Breast epithelium (tissue), 4 donors: ENCODE measurements at regions not wholly inside any gene's neighbourhood (a gene's known extent, or its start where the extent isn't known, plus 50 kb on each side); places are given as distances from the start of the nearest gene placed in this dataset.

ENCODE experiments used
- DNase-seq, 2 donors: peaks; one replicate each; pipeline ENCODE4 v3.0.0-alpha.2; 2019; ENCODE audit warnings: low spot score in 2 of 2
- H3K27ac ChIP-seq, 2 donors: fragments of 200-600 bp; sonication (generic) in 1 of 2; one replicate each; pipeline ENCODE4 v1.5.1; 2016 to 2019; ENCODE audit warnings: mild to moderate bottlenecking in 1 of 2
- H3K27me3 ChIP-seq, 2 donors: fragments of 200-600 bp; sonication (generic) in 1 of 2; one replicate each; pipeline versions ENCODE4 v1.5.1 to v1.6.0; 2017 to 2019; ENCODE audit warnings: control low read depth in 1 of 2, mild to moderate bottlenecking in 1 of 2
- H3K36me3 ChIP-seq: fragments of 200-600 bp; one replicate; pipeline ENCODE4 v1.5.1; 2019
- H3K4me1 ChIP-seq, 2 donors: fragments of 200-600 bp; sonication (generic); one replicate each; pipeline ENCODE4 v1.5.1; 2016 to 2019; ENCODE audit warnings: control low read depth in 1 of 2
- H3K4me3 ChIP-seq, 3 donors: fragments of 200-600 bp; sonication (generic); 1 replicate in 2 of 3; 2 replicates in 1 of 3; pipeline ENCODE4 v1.5.1; 2016 to 2019; ENCODE audit warnings: mild to moderate bottlenecking in 3 of 3, moderate library complexity in 2 of 3
- H3K9me3 ChIP-seq, 2 donors: fragments of 200-600 bp; sonication (generic) in 1 of 2; one replicate each; pipeline ENCODE4 v1.5.1; 2016 to 2019; ENCODE audit warnings: control low read depth in 1 of 2
- POLR2A ChIP-seq: fragments of 450-650 bp; IDR thresholded peaks from one replicate; pipeline ENCODE4 v1.6.1; 2016; ENCODE audit warnings: antibody characterized with exemption, mild to moderate bottlenecking, moderate library complexity
- POLR2AphosphoS5 ChIP-seq, 3 donors: sonication (generic); formaldehyde crosslinking; IDR thresholded peaks; one replicate each; pipeline ENCODE4 v1.6.1; 2017; ENCODE audit warnings: antibody characterized with exemption in 3 of 3
- intact Hi-C: fragments of 100-400 bp; cut with DNase I; formaldehyde crosslinking; loops from one replicate; pipeline ENCODE4 v1.15.1; 2023; ENCODE audit warnings: low total_unique reads
- TF ChIP-seq, protein P1 (sequence below), 3 donors: fragments of 450-650 bp; IDR thresholded peaks; one replicate each; pipeline ENCODE4 v1.5.1; 2016 to 2017; ENCODE audit warnings: antibody characterized with exemption in 3 of 3, mild to moderate bottlenecking in 3 of 3, moderate library complexity in 3 of 3

DNA sequence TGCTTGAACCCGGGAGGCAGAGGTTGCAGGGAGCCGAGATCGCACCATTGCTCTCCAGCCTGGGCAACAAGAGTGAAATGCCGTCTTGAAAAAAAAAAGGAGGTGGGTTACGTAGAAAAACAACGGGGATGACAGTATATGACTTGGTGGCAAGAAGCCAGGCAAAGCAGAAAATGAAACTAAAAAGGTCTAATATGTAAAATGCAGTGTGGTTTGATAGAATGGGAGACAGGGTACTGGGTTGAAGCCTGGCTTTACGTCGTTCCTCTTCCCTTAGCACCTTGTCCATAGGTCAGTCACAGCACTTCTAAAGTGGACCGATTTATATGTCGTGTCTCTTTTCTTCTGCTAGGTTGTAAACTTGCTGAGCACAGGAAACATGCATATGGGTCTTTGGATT lies 274.9 kb upstream of the ZC3H12C start:
- Histone ChIP-seq H3K4me1 (no peaks in the 10 kb centered on the region), H3K4me3 (no peak overlapping the region), H3K27me3 (no peaks in the 10 kb centered on the region), H3K27ac (no peak overlapping the region), H3K9me3 (no peaks in the 10 kb centered on the region), H3K36me3 (no peaks in the 10 kb centered on the region)
- TF ChIP-seq POLR2A (no peak), POLR2AphosphoS5 (IDR thresholded peaks at IDR 0.05) (no peak)
- TF ChIP-seq, protein P1, sequence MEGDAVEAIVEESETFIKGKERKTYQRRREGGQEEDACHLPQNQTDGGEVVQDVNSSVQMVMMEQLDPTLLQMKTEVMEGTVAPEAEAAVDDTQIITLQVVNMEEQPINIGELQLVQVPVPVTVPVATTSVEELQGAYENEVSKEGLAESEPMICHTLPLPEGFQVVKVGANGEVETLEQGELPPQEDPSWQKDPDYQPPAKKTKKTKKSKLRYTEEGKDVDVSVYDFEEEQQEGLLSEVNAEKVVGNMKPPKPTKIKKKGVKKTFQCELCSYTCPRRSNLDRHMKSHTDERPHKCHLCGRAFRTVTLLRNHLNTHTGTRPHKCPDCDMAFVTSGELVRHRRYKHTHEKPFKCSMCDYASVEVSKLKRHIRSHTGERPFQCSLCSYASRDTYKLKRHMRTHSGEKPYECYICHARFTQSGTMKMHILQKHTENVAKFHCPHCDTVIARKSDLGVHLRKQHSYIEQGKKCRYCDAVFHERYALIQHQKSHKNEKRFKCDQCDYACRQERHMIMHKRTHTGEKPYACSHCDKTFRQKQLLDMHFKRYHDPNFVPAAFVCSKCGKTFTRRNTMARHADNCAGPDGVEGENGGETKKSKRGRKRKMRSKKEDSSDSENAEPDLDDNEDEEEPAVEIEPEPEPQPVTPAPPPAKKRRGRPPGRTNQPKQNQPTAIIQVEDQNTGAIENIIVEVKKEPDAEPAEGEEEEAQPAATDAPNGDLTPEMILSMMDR (IDR thresholded peaks at IDR 0.05) = no peak
- intact Hi-C loops = no loop called here
- DNase-seq = no peak

DNA sequence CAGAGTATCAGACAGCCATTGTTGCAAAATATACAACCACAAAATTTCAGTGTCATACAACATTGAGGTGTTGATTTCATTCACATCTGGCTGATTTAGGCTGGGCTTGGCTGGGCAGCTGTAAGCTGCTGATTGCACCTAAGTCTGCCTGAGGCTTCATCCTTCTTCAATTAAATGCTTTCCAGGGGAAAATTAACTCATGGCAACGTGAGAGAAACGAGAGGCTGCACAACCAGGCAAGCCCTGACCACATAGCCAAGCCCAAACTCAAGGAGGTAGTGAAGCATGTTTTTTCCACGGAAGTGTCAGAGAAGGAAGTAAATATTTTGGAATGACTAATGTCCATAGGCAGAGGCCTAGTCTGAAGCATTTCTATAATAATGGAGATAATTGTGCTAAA lies 273.8 kb upstream of the ZC3H12C start:
- no peak for DNase-seq
- H3K4me1 ChIP-seq = no peaks in the 10 kb centered on the region
- H3K27ac ChIP-seq = no peak overlapping the region
- no peak overlapping the region for H3K4me3 ChIP-seq
- no peak for TF ChIP-seq POLR2A
- no peaks in the 10 kb centered on the region for H3K36me3 ChIP-seq
- no peaks in the 10 kb centered on the region for H3K9me3 ChIP-seq
- intact Hi-C loops = no loop called here
- no peaks in the 10 kb centered on the region for H3K27me3 ChIP-seq

DNA sequence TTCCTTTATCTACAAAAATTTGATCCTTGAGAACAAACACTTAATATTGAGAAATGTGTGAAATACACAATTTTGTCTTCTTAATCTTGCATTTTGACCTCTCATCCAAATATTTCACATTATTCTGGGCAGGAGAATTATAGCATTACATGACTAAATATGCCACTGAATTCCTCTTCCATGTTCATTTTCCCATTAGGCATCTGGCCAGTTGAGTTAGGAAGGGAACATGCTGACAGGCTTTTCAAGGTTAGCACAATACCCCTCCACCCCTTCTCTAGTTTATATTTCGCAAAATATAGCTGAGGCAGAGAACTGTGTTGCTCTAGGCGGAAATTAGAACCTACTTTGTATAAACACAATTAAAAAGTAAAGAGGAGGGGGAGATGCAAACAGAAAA lies 271.7 kb upstream of the ZC3H12C start:
- Histone ChIP-seq H3K36me3 (no peaks in the 10 kb centered on the region), H3K4me3 (no peak overlapping the region), H3K27me3 (no peaks in the 10 kb centered on the region), H3K27ac (no peak overlapping the region), H3K4me1 (no peaks in the 10 kb centered on the region), H3K9me3 (no peaks in the 10 kb centered on the region)
- TF ChIP-seq, protein P1 (IDR thresholded peaks at IDR 0.05) = no peak
- no peak for TF ChIP-seq POLR2A
- TF ChIP-seq POLR2AphosphoS5 (IDR thresholded peaks at IDR 0.05) = no peak
- DNase-seq = no peak
- intact Hi-C loops = no loop called here

DNA sequence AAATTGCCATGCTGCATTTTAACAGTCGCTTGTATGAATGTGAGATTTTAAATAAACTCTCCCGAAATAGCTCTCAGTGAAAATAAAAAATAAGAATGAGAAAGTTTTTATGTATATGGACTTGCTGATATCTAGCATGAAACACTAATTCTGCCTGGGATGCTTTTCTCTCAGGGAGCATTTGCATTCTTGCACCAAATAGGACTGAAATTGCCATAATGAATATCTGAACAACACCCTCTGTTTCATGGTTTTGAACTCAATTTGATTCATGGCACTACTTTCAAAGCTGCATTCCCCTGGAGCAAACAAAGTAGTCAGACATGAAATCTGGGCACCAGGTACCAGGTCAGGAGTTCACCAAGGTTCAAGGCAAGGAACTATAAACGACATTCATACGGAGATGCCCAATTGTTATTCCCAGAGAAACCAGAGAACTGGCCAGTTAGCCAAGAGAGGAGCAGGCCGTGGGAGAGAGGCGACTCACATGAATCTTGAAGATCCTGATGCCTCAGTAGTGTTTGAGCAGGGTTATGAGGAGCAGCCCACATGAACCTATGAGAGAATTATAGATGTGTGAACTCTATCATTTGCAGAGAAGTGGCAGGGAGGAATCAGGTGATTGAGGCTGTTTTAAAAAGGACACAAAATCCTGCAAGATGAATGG lies 270.6 kb upstream of the ZC3H12C start:
- H3K4me1 ChIP-seq = no peaks in the 10 kb centered on the region
- TF ChIP-seq POLR2AphosphoS5 (IDR thresholded peaks at IDR 0.05) (no peak), POLR2A (no peak)
- TF ChIP-seq, protein P1 (IDR thresholded peaks at IDR 0.05) = no peak
- no peaks in the 10 kb centered on the region for H3K27me3 ChIP-seq
- no peaks in the 10 kb centered on the region for H3K36me3 ChIP-seq
- no peak overlapping the region for H3K27ac ChIP-seq
- H3K4me3 ChIP-seq = no peak overlapping the region
- intact Hi-C loops = no loop called here
- H3K9me3 ChIP-seq = no peaks in the 10 kb centered on the region
- no peak for DNase-seq

DNA sequence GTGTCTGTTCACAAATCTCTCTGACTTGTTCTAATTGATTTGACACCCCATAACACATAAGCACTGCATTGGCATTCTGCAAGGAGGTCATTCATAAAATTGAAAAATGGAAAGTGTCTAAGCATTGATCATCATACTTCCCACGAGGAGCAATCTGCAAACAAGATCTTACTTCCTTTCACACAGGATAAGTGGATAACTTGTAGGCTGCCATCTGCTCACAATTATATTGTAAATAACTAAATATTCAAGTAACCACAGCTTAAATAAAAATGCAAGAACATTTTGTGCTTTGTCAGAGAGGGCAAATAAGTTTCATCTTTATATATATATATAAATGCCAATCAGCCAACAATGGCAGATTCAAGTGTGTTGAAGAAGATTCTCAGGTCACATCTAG lies 264.8 kb upstream of the ZC3H12C start:
- Histone ChIP-seq H3K9me3 (no peaks in the 10 kb centered on the region), H3K27ac (no peak overlapping the region), H3K4me1 (no peaks in the 10 kb centered on the region), H3K36me3 (no peaks in the 10 kb centered on the region), H3K27me3 (no peaks in the 10 kb centered on the region), H3K4me3 (no peak overlapping the region)
- no peak for TF ChIP-seq POLR2AphosphoS5 (IDR thresholded peaks at IDR 0.05)
- intact Hi-C loops = no loop called here
- DNase-seq = no peak

DNA sequence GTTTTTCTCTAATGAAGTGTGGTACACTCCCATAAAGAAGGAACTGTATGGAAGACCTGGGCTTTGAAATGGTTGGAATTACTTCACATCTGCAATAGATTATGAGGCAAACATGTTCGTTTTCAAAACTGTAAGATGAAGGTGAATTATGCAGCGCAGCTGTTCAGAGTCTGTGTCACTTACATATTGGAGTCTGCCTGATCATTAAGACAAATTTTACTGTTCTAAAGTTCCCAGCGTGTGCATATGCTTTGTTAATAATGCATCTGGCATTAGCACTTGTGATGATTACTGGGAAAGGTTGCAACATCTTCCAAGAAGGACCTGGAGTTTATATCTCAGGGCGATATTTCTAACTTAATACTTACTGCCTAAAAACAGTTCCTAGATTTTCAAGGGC lies 255.2 kb upstream of the ZC3H12C start:
- Histone ChIP-seq H3K4me1 (no peaks in the 10 kb centered on the region), H3K9me3 (no peaks in the 10 kb centered on the region), H3K4me3 (no peak overlapping the region), H3K36me3 (no peaks in the 10 kb centered on the region), H3K27ac (no peak overlapping the region), H3K27me3 (no peaks in the 10 kb centered on the region)
- intact Hi-C loops = no loop called here
- no peak for DNase-seq
- TF ChIP-seq, protein P1 (IDR thresholded peaks at IDR 0.05) = no peak
- TF ChIP-seq POLR2AphosphoS5 (IDR thresholded peaks at IDR 0.05) (no peak), POLR2A (no peak)
